Ectodermal cell (in vitro differentiated cells): ENCODE measurements at regions not wholly inside any gene's neighbourhood (a gene's known extent, or its start where the extent isn't known, plus 50 kb on each side); places are given as distances from the start of the nearest gene placed in this dataset.

ENCODE experiments used
- H3K27ac ChIP-seq: 2 replicates; pipeline ENCODE4 v1.7.0; 2013; ENCODE audit warnings: mild to moderate bottlenecking, low read depth, low read length; ENCODE audit not compliant: insufficient read depth, poor library complexity, severe bottlenecking
- H3K27me3 ChIP-seq: 2 replicates; pipeline ENCODE4 v1.7.0; 2013; ENCODE audit warnings: mild to moderate bottlenecking, low read length; ENCODE audit not compliant: insufficient read depth, control insufficient read depth, poor library complexity, severe bottlenecking
- H3K36me3 ChIP-seq: one replicate; pipeline ENCODE4 v1.7.0; 2013; ENCODE audit warnings: low read length; ENCODE audit not compliant: control insufficient read depth, insufficient read depth
- H3K4me1 ChIP-seq: one replicate; pipeline ENCODE4 v1.7.0; 2013; ENCODE audit warnings: low read length; ENCODE audit not compliant: control insufficient read depth, insufficient read depth
- H3K4me3 ChIP-seq: 2 replicates; pipeline ENCODE4 v1.7.0; 2013; ENCODE audit warnings: low read depth, low read length, control low read depth; ENCODE audit not compliant: insufficient read depth
- H3K9me3 ChIP-seq: 2 replicates; pipeline ENCODE4 v1.7.0; 2013; ENCODE audit warnings: mild to moderate bottlenecking, low read length, moderate library complexity; ENCODE audit not compliant: control insufficient read depth
- WGBS, 2 experiments: methylation state at CpG; one replicate each; pipeline ENCODE4 v1.1.7; 2013; ENCODE audit warnings: missing lambda C conversion rate in 2 of 2; 5-methylcytosine and 5-hydroxymethylcytosine counted together

DNA sequence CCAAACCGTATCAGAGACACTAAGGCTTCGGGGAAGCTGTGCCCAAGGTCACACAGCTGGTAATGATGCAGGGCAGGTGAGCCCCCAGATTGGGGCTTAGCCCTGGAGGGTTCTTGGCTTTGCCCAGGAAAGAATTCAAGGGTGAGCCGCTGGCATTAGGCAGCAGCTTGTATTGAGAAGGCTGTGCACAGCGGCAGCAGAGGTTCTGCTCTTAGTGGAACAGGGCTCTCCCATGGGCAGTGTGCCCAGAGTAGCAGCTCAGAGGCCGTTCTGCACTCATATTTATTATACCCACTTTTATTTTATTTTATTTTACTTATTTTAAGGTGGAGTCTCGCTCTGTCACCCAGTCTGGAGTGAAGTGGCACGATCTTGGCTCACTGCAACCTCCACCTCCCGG, 85.8 kb upstream of the IER5L start:
- H3K9me3 ChIP-seq = no peaks in the 10 kb centered on the region
- no peak overlapping the region for H3K4me3 ChIP-seq
- H3K36me3 ChIP-seq = no peaks in the 10 kb centered on the region
- H3K27me3 ChIP-seq = peaks cover 7% of the 10 kb centered on the region
- 92 to 94% methylated on average over 8 of the region's 8 CpGs for WGBS, 2 experiments
- H3K27ac ChIP-seq = no peak overlapping the region
- peaks cover 4% of the 10 kb centered on the region for H3K4me1 ChIP-seq

DNA sequence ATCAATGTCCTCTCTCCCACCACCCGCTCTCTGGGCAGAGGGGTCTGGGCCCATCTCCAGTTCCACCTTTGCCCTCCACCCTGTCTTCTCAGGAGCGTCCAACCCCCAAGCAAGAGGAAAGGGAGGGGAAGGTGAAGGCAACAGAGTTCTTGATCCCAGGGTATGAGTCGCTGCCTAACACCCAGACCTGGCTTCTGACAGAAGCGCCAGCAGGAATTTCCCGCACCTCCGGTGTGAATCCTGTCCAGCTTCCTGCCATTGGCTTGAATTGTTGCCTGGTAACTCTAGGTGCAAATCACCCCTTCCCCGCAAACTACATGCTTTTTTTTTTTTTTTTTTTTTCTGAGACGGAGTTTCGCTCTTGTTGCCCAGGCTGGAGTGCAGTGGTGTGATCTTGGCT, 84.2 kb upstream of the IER5L start:
- Histone ChIP-seq H3K4me1 (peaks cover 8% of the 10 kb centered on the region), H3K27me3 (peaks cover 12% of the 10 kb centered on the region), H3K27ac (no peak overlapping the region), H3K36me3 (no peaks in the 10 kb centered on the region), H3K9me3 (no peaks in the 10 kb centered on the region), H3K4me3 (no peak overlapping the region)
- 85 to 86% methylated on average over 9 of the region's 9 CpGs for WGBS, 2 experiments

DNA sequence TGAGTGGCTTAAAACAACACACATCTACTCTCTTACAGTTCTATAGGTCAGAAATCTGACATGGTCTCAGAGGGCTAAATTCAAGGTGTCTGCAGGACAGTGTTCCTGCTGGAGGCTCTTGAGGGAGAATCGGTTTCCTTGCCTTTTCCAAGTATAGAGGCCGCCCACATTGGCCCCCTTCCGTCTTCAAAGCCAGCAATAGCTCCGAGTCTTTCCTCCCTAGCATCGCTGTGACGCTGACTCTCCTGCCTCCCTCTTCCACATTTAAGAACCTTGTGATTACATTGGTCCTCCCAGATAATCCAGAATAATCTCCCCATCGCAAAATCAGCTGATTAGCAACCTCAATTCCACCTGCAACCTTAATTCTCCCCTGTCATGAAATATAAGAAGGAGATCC, 81.3 kb upstream of the IER5L start:
- Histone ChIP-seq H3K27ac (no peak overlapping the region), H3K9me3 (no peaks in the 10 kb centered on the region), H3K36me3 (no peaks in the 10 kb centered on the region), H3K4me1 (peaks cover 13% of the 10 kb centered on the region), H3K27me3 (peaks cover 12% of the 10 kb centered on the region), H3K4me3 (no peak overlapping the region)
- WGBS, 2 experiments = 86% methylated on average over 7 of the region's 7 CpGs

DNA sequence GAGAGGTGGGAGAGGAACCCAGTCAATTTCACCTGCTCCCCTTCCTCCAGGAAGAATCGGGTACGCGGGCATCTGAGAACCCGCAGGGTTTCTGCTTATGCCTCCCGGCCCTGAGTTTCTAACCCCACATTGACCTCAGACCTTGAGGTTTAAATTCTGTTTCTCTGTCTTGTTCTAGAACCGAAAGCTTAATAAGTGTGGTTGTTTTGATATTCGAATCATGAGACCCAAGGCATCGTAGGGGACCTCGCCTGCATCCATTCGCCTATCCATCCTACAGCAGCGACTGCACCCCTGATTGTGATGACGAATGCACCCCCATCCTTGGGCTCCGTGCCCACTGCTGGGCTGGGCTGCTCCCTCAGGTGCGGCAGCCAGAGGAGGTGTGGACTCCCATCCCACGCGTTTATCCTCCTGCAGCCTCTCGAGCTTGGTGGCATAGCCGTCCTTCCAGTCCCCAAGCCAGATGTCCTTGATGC, 80.8 kb upstream of the IER5L start:
- H3K27ac ChIP-seq = no peak overlapping the region
- H3K36me3 ChIP-seq = no peaks in the 10 kb centered on the region
- H3K4me1 ChIP-seq = peaks cover 14% of the 10 kb centered on the region
- peaks cover 12% of the 10 kb centered on the region for H3K27me3 ChIP-seq
- WGBS, 2 experiments = 59% methylated on average over 18 of the region's 18 CpGs
- no peak overlapping the region for H3K4me3 ChIP-seq
- no peaks in the 10 kb centered on the region for H3K9me3 ChIP-seq

DNA sequence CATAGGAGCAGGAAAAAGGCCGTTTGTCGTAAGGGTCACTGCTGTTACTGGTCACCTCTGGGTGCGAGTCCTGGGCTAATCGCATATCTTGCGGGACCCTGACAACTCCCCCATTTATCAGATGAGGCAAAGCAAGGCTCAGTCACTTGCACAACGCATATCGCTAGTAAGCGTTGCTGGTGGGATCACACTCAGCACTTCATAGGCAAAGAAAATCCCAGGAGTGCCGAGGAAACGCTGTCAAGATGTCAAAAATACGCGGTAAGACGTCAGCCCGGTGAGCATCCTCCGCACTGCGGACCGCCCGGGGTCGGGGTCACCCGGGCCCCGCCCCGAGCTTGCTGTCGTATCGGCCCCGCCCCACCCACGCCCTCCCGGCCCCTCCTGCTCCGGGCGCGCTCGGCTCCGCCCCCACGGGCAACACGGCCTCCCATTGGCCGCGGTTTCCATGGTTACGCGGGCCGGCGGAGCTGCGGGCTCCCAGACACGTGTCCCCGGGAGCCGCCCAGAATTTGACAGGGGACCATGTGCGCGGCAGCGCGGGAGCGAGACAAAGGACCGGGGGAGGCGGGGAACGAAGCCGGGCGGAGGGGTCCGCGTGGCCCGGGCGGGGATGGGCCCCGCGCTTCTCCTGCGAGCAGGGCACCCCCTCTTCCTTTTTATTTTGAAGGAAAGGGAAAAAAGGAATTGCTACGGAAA, 80.2 kb upstream of the IER5L start:
- Histone ChIP-seq H3K4me3 (no peak overlapping the region), H3K36me3 (no peaks in the 10 kb centered on the region), H3K9me3 (no peaks in the 10 kb centered on the region), H3K27me3 (peaks cover 12% of the 10 kb centered on the region), H3K4me1 (peaks cover 17% of the 10 kb centered on the region), H3K27ac (no peak overlapping the region)
- 10% methylated on average over 62 of the region's 62 CpGs for WGBS, 2 experiments

DNA sequence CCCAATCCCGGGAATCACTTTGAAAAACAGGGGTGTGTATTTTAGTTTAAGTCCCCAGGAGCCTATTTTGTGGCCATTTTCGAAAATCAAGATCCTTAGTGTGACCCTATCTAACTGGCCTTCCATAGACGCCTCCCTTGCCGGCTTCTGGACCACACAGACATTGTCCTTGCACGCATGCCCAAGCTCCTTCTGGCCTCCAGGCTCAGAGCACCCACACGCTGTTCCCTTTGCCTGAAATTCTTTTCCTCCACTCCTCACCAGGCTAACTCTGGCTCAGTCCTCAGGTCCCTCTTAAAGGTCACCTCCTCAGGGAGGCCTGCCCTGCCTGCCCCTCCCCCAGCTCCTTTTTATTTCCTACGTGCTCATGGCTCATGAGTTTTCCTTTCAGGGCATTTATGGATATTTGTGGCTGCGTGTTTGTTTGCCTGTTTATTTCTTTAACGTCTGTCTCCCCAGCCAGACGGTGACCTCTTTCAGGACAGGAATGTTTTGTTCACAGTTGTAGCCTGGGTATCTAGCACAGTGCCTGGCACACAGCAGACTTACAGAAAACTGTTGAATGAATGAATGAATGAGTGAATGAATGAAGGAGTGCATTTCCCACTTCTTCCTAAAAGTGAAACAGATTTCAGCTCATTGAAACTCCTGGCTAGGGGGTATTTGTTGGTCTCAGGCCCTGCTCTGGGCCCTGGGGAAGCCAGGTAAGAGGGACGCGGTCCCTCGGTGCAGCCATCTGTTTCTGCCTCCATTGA, 79.1 kb upstream of the IER5L start:
- no peak overlapping the region for H3K4me3 ChIP-seq
- H3K9me3 ChIP-seq = no peaks in the 10 kb centered on the region
- H3K27ac ChIP-seq = no peak overlapping the region
- peaks cover 17% of the 10 kb centered on the region for H3K4me1 ChIP-seq
- H3K27me3 ChIP-seq = peaks cover 12% of the 10 kb centered on the region
- no peaks in the 10 kb centered on the region for H3K36me3 ChIP-seq
- 86 to 88% methylated on average over 13 of the region's 13 CpGs for WGBS, 2 experiments

DNA sequence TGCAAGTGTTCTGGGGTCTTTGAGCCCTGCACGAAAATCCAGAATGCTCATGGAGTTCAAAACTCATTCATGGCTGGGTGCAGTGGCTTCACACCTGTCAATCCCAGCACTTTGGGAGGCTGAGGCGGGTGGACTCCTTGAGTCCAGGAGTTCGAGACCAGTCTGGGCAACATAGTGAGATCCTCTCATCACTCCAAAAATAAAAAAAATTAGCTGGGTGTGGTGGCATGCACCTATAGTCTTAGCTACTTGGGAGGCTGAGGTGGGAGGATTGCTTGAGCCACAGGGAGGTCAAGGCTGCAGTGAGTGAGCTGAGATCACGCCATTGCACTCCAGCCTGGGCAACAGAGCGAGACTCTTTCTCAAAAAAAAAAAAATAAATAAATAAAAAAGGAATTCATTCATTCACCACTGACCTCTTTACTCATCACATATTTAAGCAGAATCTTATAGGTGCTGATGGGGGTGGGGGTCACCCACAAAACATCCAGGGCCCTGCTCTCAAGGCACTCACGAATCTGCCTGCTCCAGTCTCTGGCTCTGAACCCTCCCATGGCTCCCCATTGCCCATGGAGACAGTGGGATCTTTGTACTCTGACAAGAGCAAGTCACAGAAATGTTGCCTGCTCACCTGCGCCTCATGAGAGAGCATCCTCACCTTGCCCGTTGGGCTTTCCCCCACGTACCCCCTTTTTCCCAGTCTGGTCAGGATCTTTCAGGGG, 76.7 kb upstream of the IER5L start:
- Histone ChIP-seq H3K9me3 (no peaks in the 10 kb centered on the region), H3K4me3 (no peak overlapping the region), H3K27me3 (peaks cover 12% of the 10 kb centered on the region), H3K36me3 (no peaks in the 10 kb centered on the region), H3K4me1 (peaks cover 17% of the 10 kb centered on the region), H3K27ac (no peak overlapping the region)
- 78 to 81% methylated on average over 7 of the region's 9 CpGs for WGBS, 2 experiments

DNA sequence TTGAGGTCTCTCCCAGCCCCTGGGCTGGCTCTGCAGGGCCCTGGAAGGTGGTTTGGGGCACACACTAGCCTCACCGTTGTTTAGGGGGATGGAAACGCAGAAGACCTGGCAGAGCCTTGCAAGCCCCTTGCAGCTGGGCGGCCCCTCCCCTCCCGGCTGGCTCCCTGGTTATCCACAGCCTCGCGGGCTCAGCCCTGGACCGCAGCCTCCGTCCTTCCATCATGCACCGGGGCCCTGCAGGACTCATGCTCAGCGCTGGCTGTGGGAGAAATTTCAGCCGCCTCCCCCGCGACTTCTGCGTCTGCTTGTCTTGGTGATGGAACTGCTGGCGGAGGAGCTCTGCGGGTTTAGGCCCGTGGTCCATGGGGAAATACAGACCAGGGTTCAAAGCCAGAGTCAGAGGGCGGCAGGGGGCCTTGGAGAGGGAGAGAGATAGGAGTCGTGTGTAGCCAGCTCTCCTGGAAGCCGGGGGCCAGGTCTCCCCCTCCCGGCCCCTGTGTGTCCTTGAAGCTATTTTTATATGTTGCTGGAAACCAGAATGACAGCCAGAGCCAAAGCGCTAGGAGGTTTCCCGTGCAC, 75.8 kb upstream of the IER5L start:
- no peak overlapping the region for H3K27ac ChIP-seq
- no peaks in the 10 kb centered on the region for H3K9me3 ChIP-seq
- peaks cover 14% of the 10 kb centered on the region for H3K4me1 ChIP-seq
- 78 to 79% methylated on average over 23 of the region's 23 CpGs for WGBS, 2 experiments
- no peaks in the 10 kb centered on the region for H3K36me3 ChIP-seq
- peaks cover 5% of the 10 kb centered on the region for H3K27me3 ChIP-seq
- H3K4me3 ChIP-seq = no peak overlapping the region

DNA sequence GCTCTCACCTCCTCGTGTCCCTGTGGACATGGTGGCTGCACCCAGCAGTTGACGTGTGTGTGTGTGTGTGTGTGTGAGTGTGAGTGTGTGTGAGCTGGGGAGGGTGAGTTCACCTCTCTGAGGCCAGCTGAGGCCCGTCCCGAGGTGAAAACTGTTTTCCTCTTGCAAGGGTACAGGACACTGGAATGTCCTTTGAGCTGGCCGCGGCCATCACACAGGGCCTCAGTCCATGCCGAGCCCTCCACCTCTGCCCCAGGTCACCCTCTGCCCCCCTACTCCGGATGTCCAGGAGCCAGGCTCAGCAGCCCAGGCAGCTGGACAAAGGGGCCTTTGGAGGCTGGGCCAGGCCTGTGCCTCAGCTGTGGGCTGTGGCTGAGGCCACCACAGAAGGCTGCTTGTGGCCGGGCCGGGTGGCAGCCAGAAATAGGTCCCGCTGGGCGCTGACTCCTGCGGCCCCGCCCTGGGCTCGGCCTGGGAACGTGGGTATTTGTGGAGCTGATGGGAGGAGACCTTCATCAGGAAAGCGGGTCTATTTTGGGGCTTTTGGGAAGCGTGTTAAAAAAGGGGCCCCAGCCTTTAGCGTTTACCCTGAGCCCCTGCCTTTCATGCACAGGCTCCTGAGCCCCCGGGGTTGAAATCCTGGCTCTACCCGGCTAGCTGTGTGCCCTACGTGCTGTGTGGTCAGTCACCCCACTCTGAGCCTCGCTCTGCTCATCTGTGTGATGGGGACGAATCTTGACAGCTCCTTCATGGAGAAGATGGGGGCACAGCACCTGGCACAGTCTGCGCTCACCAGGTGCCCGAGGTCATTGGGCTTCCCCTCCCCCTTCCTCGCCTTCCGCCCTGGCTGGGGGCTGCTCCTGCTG, 75.1 kb upstream of the IER5L start:
- 87% methylated on average over 28 of the region's 28 CpGs for WGBS, 2 experiments
- H3K9me3 ChIP-seq = no peaks in the 10 kb centered on the region
- no peaks in the 10 kb centered on the region for H3K27me3 ChIP-seq
- no peaks in the 10 kb centered on the region for H3K36me3 ChIP-seq
- H3K4me1 ChIP-seq = peaks cover 9% of the 10 kb centered on the region
- no peak overlapping the region for H3K27ac ChIP-seq
- no peak overlapping the region for H3K4me3 ChIP-seq
